ENCODE measurements at regions not wholly inside any gene's neighbourhood (a gene's known extent, or its start where the extent isn't known, plus 50 kb on each side); places are given as distances from the start of the nearest gene placed in this dataset.

DNA sequence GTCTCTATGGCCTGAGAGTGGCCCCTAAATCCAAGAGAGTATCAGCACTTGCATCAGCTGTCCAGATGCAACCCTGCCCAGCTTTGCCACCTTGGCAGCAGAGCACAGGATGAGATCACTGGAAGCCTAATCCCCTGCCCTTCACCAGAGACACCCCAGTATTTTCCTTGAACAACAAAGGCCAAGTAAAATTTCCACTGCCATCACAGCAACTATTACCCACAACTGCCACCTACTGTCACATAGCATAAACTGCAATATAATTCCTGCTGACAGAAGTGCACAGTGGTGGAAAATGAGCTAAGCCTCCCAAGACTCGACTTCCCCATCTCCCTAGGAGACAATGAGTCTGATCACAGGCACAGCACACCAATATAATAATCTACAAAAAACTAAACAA lies 462.8 kb upstream of the ZWINT start:
- Histone ChIP-seq H3K4me3 (ENCODE audit: low read depth, low read length, poor library complexity, severe bottlenecking) (no peak overlapping the region), H3K27me3 (replicated peaks; ENCODE audit: insufficient read depth, low read depth, low read length, poor library complexity) (no peaks in the 10 kb centered on the region), H3K4me1 (ENCODE audit: insufficient read depth, low read length, poor library complexity, severe bottlenecking) (no peaks in the 10 kb centered on the region), H3K27ac (ENCODE audit: low read depth, low read length, poor library complexity, severe bottlenecking) (no peak overlapping the region), H3K36me3 (ENCODE audit: insufficient read depth, low read length, poor library complexity, severe bottlenecking) (no peaks in the 10 kb centered on the region), H3K9me3 (ENCODE audit: low read depth, low read length, poor library complexity, severe bottlenecking) (peaks cover 18% of the 10 kb centered on the region)
- CTCF ChIA-PET = no interaction called here
- TF ChIP-seq, protein P1, sequence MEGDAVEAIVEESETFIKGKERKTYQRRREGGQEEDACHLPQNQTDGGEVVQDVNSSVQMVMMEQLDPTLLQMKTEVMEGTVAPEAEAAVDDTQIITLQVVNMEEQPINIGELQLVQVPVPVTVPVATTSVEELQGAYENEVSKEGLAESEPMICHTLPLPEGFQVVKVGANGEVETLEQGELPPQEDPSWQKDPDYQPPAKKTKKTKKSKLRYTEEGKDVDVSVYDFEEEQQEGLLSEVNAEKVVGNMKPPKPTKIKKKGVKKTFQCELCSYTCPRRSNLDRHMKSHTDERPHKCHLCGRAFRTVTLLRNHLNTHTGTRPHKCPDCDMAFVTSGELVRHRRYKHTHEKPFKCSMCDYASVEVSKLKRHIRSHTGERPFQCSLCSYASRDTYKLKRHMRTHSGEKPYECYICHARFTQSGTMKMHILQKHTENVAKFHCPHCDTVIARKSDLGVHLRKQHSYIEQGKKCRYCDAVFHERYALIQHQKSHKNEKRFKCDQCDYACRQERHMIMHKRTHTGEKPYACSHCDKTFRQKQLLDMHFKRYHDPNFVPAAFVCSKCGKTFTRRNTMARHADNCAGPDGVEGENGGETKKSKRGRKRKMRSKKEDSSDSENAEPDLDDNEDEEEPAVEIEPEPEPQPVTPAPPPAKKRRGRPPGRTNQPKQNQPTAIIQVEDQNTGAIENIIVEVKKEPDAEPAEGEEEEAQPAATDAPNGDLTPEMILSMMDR (conservative IDR thresholded peaks at IDR 0.05; ENCODE audit: low read depth, low read length) = peak; percentile 29; the same call in 1 of the 2 replicates
- no peak for TF ChIP-seq EZH2 (IDR thresholded peaks at IDR 0.05; ENCODE audit: borderline replicate concordance, low read depth, low read length, poor library complexity, severe bottlenecking)
- POLR2A ChIA-PET (ENCODE audit: low non-redundant PET) = no interaction called here
- no peak for DNase-seq (ENCODE audit: low spot score)
- intact Hi-C loops (cut with micrococcal nuclease; ENCODE audit: unreplicated experiment) = no loop called here
- BruUV-seq (replicated peaks) = no TSS peak

DNA sequence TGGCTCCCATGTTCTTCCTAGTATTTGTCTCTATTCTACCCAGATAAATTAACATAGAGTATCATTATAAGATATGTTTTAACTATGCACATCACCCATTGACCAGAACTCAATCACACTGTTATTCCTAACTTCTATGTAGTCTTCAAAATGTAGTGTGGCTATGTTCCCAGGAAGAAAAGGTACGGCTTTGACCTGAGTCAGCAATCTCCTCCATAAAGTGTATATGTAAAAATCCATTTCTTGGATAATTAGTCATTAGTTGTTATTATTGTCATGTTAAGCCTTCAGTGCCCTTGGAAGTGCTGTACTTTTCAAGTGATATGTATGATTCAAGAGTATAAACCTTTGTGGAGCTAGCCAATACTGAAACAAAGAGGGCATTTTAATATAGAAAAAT lies 444.0 kb upstream of the ZWINT start:
- Histone ChIP-seq H3K27ac (ENCODE audit: low read depth, low read length, poor library complexity, severe bottlenecking) (no peak overlapping the region), H3K36me3 (ENCODE audit: insufficient read depth, low read length, poor library complexity, severe bottlenecking) (no peaks in the 10 kb centered on the region), H3K9me3 (ENCODE audit: low read depth, low read length, poor library complexity, severe bottlenecking) (peaks cover 21% of the 10 kb centered on the region), H3K4me3 (ENCODE audit: low read depth, low read length, poor library complexity, severe bottlenecking) (no peak overlapping the region), H3K4me1 (ENCODE audit: insufficient read depth, low read length, poor library complexity, severe bottlenecking) (no peaks in the 10 kb centered on the region), H3K27me3 (replicated peaks; ENCODE audit: insufficient read depth, low read depth, low read length, poor library complexity) (no peaks in the 10 kb centered on the region)
- POLR2A ChIA-PET (ENCODE audit: low non-redundant PET) = no interaction called here
- CTCF ChIA-PET = no interaction called here
- BruUV-seq (replicated peaks) = no TSS peak
- no peak for DNase-seq (ENCODE audit: low spot score)
- TF ChIP-seq, protein P1 (conservative IDR thresholded peaks at IDR 0.05; ENCODE audit: low read depth, low read length) = no peak
- TF ChIP-seq EZH2 (IDR thresholded peaks at IDR 0.05; ENCODE audit: borderline replicate concordance, low read depth, low read length, poor library complexity, severe bottlenecking) = no peak
- intact Hi-C loops (cut with micrococcal nuclease; ENCODE audit: unreplicated experiment) = loop anchor here (10.0 kb wide), 1 partner anchor 60 kb away; no protein-coding TSS in a partner anchor

DNA sequence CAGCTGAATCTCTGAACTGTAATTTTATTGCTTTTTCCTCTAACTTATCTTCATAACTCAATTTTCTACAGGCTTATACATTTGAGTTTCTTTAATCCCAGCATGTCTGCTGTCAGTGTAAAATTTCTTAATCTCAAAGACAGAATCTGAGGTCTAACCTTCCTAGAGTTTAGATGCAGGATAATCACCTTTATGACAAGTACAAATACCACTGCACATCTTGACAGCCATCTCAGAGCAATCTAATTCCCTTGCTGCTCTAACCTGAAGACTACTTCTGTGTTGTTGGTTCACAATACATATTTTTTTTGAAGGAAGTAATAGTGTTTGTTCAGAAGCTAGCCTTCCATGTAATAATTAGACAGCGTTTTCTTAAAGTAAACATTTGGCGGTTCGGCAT lies 424.2 kb upstream of the ZWINT start:
- CTCF ChIA-PET = no interaction called here
- no TSS peak for BruUV-seq (replicated peaks)
- Histone ChIP-seq H3K36me3 (ENCODE audit: insufficient read depth, low read length, poor library complexity, severe bottlenecking) (no peaks in the 10 kb centered on the region), H3K4me1 (ENCODE audit: insufficient read depth, low read length, poor library complexity, severe bottlenecking) (no peaks in the 10 kb centered on the region), H3K9me3 (ENCODE audit: low read depth, low read length, poor library complexity, severe bottlenecking) (peaks cover 50% of the 10 kb centered on the region), H3K27me3 (replicated peaks; ENCODE audit: insufficient read depth, low read depth, low read length, poor library complexity) (no peaks in the 10 kb centered on the region), H3K27ac (ENCODE audit: low read depth, low read length, poor library complexity, severe bottlenecking) (no peak overlapping the region), H3K4me3 (ENCODE audit: low read depth, low read length, poor library complexity, severe bottlenecking) (no peak overlapping the region)
- POLR2A ChIA-PET (ENCODE audit: low non-redundant PET) = no interaction called here
- intact Hi-C loops (cut with micrococcal nuclease; ENCODE audit: unreplicated experiment) = no loop called here
- no peak for DNase-seq (ENCODE audit: low spot score)
- TF ChIP-seq, protein P1 (conservative IDR thresholded peaks at IDR 0.05; ENCODE audit: low read depth, low read length) = no peak
